PC-9 (cell line): ENCODE measurements at regions not wholly inside any gene's neighbourhood (a gene's known extent, or its start where the extent isn't known, plus 50 kb on each side); places are given as distances from the start of the nearest gene placed in this dataset.

ENCODE experiments used
- CTCF ChIP-seq: fragments of 200-600 bp; sonication (generic); conservative IDR thresholded peaks from 2 replicates; pipeline ENCODE4 v1.6.1; 2017; ENCODE audit warnings: mixed run types, antibody characterized with exemption, mild to moderate bottlenecking, moderate library complexity
- EZH2 ChIP-seq: fragments of 200-600 bp; sonication (generic); IDR thresholded peaks from 2 replicates; pipeline ENCODE4 v1.8.0; 2017; ENCODE audit warnings: antibody characterized with exemption, low read depth

GRCh38 chr2:196568506-196568905, 71.0 kb upstream of the CCDC150 start:
- TF ChIP-seq CTCF = no peak
- TF ChIP-seq EZH2 = no peak
